Trophoblast cell (in vitro differentiated cells and primary cell): ENCODE measurements at regions not wholly inside any gene's neighbourhood (a gene's known extent, or its start where the extent isn't known, plus 50 kb on each side); places are given as distances from the start of the nearest gene placed in this dataset.
A peak's percentile ranks its signal among the peaks of the same experiment; 100 is the strongest.

Experiments
- DNase-seq, 2 donors: peaks; one replicate each; pipeline ENCODE4 v3.0.0-alpha.2; 2016
- H2AFZ ChIP-seq: 2 replicates; pipeline ENCODE4 v1.6.1; 2013; ENCODE audit warnings: low read length, moderate library complexity, mild to moderate bottlenecking; ENCODE audit not compliant: insufficient read depth, poor library complexity
- H2AK5ac ChIP-seq: 2 replicates; pipeline ENCODE4 v1.6.1; 2013; ENCODE audit warnings: mild to moderate bottlenecking, low read length
- H2BK120ac ChIP-seq: 2 replicates; pipeline ENCODE4 v1.6.1; 2013; ENCODE audit warnings: low read length, mild to moderate bottlenecking, moderate library complexity; ENCODE audit not compliant: insufficient read depth, poor library complexity
- H2BK12ac ChIP-seq: 2 replicates; pipeline ENCODE4 v1.6.1; 2013; ENCODE audit warnings: mild to moderate bottlenecking, low read length, moderate library complexity
- H2BK5ac ChIP-seq: 2 replicates; pipeline ENCODE4 v1.6.1; 2013; ENCODE audit warnings: low read length, low read depth, moderate library complexity, mild to moderate bottlenecking; ENCODE audit not compliant: poor library complexity
- H3K14ac ChIP-seq: 2 replicates; pipeline ENCODE4 v1.6.1; 2013; ENCODE audit warnings: mild to moderate bottlenecking, low read length
- H3K18ac ChIP-seq: 2 replicates; pipeline ENCODE4 v1.6.1; 2013; ENCODE audit warnings: mild to moderate bottlenecking, low read length
- H3K23ac ChIP-seq: 2 replicates; pipeline ENCODE4 v1.6.1; 2013; ENCODE audit warnings: low read length
- H3K27ac ChIP-seq: 2 replicates; pipeline ENCODE4 v1.5.1; 2013; ENCODE audit warnings: low read depth, mild to moderate bottlenecking, inconsistent platforms, low read length, moderate library complexity
- H3K27me3 ChIP-seq: 2 replicates; pipeline ENCODE4 v1.6.1; 2013; ENCODE audit warnings: inconsistent platforms, mild to moderate bottlenecking, low read length, moderate library complexity; ENCODE audit not compliant: insufficient read depth
- H3K36me3 ChIP-seq, 2 experiments: 1 replicate in 1 of 2; 2 replicates in 1 of 2; pipeline ENCODE4 v1.6.1; 2013; ENCODE audit warnings: low read length in 2 of 2, mild to moderate bottlenecking in 2 of 2, moderate library complexity in 1 of 2; ENCODE audit not compliant: insufficient read depth in 2 of 2, control insufficient read depth in 1 of 2
- H3K4ac ChIP-seq: 2 replicates; pipeline ENCODE4 v1.6.1; 2013; ENCODE audit warnings: low read depth, mild to moderate bottlenecking, low read length, moderate library complexity
- H3K4me1 ChIP-seq, 2 experiments: 1 replicate in 1 of 2; 2 replicates in 1 of 2; pipeline ENCODE4 v1.6.1; 2013; ENCODE audit warnings: low read length in 2 of 2, mild to moderate bottlenecking in 2 of 2, moderate library complexity in 1 of 2; ENCODE audit not compliant: insufficient read depth in 2 of 2, control insufficient read depth in 1 of 2
- H3K4me2 ChIP-seq: 2 replicates; pipeline ENCODE4 v1.6.1; 2013; ENCODE audit warnings: inconsistent platforms, mild to moderate bottlenecking, low read length, moderate library complexity
- H3K4me3 ChIP-seq: 2 replicates; pipeline ENCODE4 v1.5.1; 2013; ENCODE audit warnings: mild to moderate bottlenecking, low read depth, low read length, inconsistent platforms
- H3K79me1 ChIP-seq: one replicate; pipeline ENCODE4 v1.6.1; 2013; ENCODE audit warnings: low read length
- H3K79me2 ChIP-seq: 2 replicates; pipeline ENCODE4 v1.6.1; 2013; ENCODE audit warnings: low read length, mild to moderate bottlenecking; ENCODE audit not compliant: control insufficient read depth, insufficient read depth, poor library complexity
- H3K9ac ChIP-seq: 2 replicates; pipeline ENCODE4 v1.6.1; 2013; ENCODE audit warnings: mild to moderate bottlenecking, low read length
- H3K9me3 ChIP-seq: 2 replicates; pipeline ENCODE4 v1.6.1; 2013; ENCODE audit warnings: low read depth, mild to moderate bottlenecking, control low read depth, inconsistent platforms, low read length; ENCODE audit not compliant: insufficient read depth
- H4K12ac ChIP-seq: 2 replicates; pipeline ENCODE4 v1.6.1; 2013; ENCODE audit warnings: low read depth, mild to moderate bottlenecking, low read length, moderate library complexity
- H4K8ac ChIP-seq: 2 replicates; pipeline ENCODE4 v1.6.1; 2013; ENCODE audit warnings: low read depth, mild to moderate bottlenecking, low read length, moderate library complexity
- H4K91ac ChIP-seq: one replicate; pipeline ENCODE4 v1.6.1; 2013; ENCODE audit warnings: low read depth, mild to moderate bottlenecking, low read length, moderate library complexity
- WGBS: extraction: QIAGEN DNeasy Blood & Tissue Kit; methylation state at CpG from one replicate; pipeline ENCODE4 v1.1.7; 2013; ENCODE audit warnings: missing lambda C conversion rate; ENCODE audit not compliant: insufficient read length, insufficient coverage; ENCODE audit errors: extremely low coverage; 5-methylcytosine and 5-hydroxymethylcytosine counted together

GRCh38 chr10:93175490-93175889 is 101.8 kb downstream of the CYP26A1 start:
- WGBS: no CpG with 5 or more reads among the region's 6 CpGs
- peak overlapping the region; percentile 50 for H2BK5ac ChIP-seq

GRCh38 chr10:93177511-93177910 is 103.8 kb downstream of the CYP26A1 start:
- Histone ChIP-seq H3K9ac (no peak overlapping the region), H3K79me1 (peaks cover 43% of the 10 kb centered on the region), H3K4me3 (no peak overlapping the region), H3K27ac (no peak overlapping the region), H3K23ac (no peak overlapping the region), H2BK120ac (peak overlapping the region; percentile 97), H4K8ac (peak overlapping the region; percentile 90), H2AK5ac (peak overlapping the region; percentile 99), H3K14ac (peak overlapping the region; percentile 95), H3K36me3 (peaks cover 0 to 2% of the 10 kb centered on the region in 2 experiments), H4K91ac (peak overlapping the region; percentile 95), H2AFZ (no peak overlapping the region), H2BK5ac (peak overlapping the region; percentile 83), H3K4me2 (no peak overlapping the region), H2BK12ac (peak overlapping the region; percentile 99), H3K18ac (peak overlapping the region; percentile 88), H3K9me3 (no peaks in the 10 kb centered on the region), H4K12ac (no peak overlapping the region), H3K27me3 (no peaks in the 10 kb centered on the region), H3K79me2 (peaks cover 10% of the 10 kb centered on the region), H3K4me1 (peaks cover 27 to 35% of the 10 kb centered on the region in 2 experiments), H3K4ac (peak overlapping the region; percentile 87)
- no peak for DNase-seq

More at GRCh38 chr10:93175490-93175889, 101.8 kb downstream of the CYP26A1 start:
- H2AFZ ChIP-seq: peak overlapping the region; percentile 45
- peak overlapping the region; percentile 69 for H4K8ac ChIP-seq
- no peaks in the 10 kb centered on the region for H3K9me3 ChIP-seq
- H3K18ac ChIP-seq: no peak overlapping the region
- H3K36me3 ChIP-seq: peaks cover 0 to 2% of the 10 kb centered on the region in 2 experiments
- no peak overlapping the region for H3K9ac ChIP-seq
- H3K4me3 ChIP-seq: no peak overlapping the region
- peak overlapping the region; percentile 82 for H2AK5ac ChIP-seq
- peak overlapping the region; percentile 80 for H4K91ac ChIP-seq
- H3K4me2 ChIP-seq: no peak overlapping the region
- peak overlapping the region; percentile 50 for H4K12ac ChIP-seq
- H3K27ac ChIP-seq: no peak overlapping the region
- H3K23ac ChIP-seq: no peak overlapping the region
- H2BK120ac ChIP-seq: peak overlapping the region; percentile 82
- peak overlapping the region; percentile 65 for H3K14ac ChIP-seq
- H3K79me1 ChIP-seq: peaks cover 28% of the 10 kb centered on the region
- H3K4ac ChIP-seq: peak overlapping the region; percentile 37
- peak overlapping the region; percentile 97 for H2BK12ac ChIP-seq
- H3K79me2 ChIP-seq: peaks cover 6% of the 10 kb centered on the region
- no peak for DNase-seq
- no peaks in the 10 kb centered on the region for H3K27me3 ChIP-seq
- H3K4me1 ChIP-seq: peaks cover 17 to 23% of the 10 kb centered on the region in 2 experiments

GRCh38 chr10:93178226-93178625 is 104.5 kb downstream of the CYP26A1 start:
- Histone ChIP-seq H3K9ac (no peak overlapping the region), H3K14ac (no peak overlapping the region), H3K79me2 (peaks cover 12% of the 10 kb centered on the region), H3K27ac (peak overlapping the region; percentile 5), H3K4ac (no peak overlapping the region), H3K36me3 (peaks cover 0 to 2% of the 10 kb centered on the region in 2 experiments), H3K79me1 (peaks cover 47% of the 10 kb centered on the region), H2AFZ (no peak overlapping the region), H3K4me3 (no peak overlapping the region), H2BK5ac (no peak overlapping the region), H2BK12ac (no peak overlapping the region), H3K23ac (no peak overlapping the region), H3K9me3 (no peaks in the 10 kb centered on the region), H3K27me3 (no peaks in the 10 kb centered on the region), H2BK120ac (no peak overlapping the region), H4K12ac (no peak overlapping the region), H3K4me2 (no peak overlapping the region), H3K4me1 (peaks cover 29 to 37% of the 10 kb centered on the region in 2 experiments), H4K91ac (no peak overlapping the region), H2AK5ac (no peak overlapping the region), H3K18ac (no peak overlapping the region), H4K8ac (no peak overlapping the region)
- DNase-seq: no peak

- peak overlapping the region; percentile 100 for H2BK120ac ChIP-seq
- H3K4me1 ChIP-seq: peaks cover 27 to 31% of the 10 kb centered on the region in 2 experiments
- H3K4me3 ChIP-seq: no peak overlapping the region
- peak overlapping the region; percentile 98 for H3K18ac ChIP-seq
- peaks cover 0 to 2% of the 10 kb centered on the region in 2 experiments for H3K36me3 ChIP-seq
- H3K4me2 ChIP-seq: no peak overlapping the region
- peak overlapping the region; percentile 92 for H4K12ac ChIP-seq
- H2BK5ac ChIP-seq: peak overlapping the region; percentile 100
- peak overlapping the region; percentile 99 for H2AK5ac ChIP-seq
- peaks cover 11% of the 10 kb centered on the region for H3K79me2 ChIP-seq
- H3K9me3 ChIP-seq: no peaks in the 10 kb centered on the region
- no peak for DNase-seq
- H3K4ac ChIP-seq: peak overlapping the region; percentile 98
- H3K9ac ChIP-seq: no peak overlapping the region
- no peaks in the 10 kb centered on the region for H3K27me3 ChIP-seq
- peak overlapping the region; percentile 100 for H3K27ac ChIP-seq
- H2BK12ac ChIP-seq: peak overlapping the region; percentile 100
- peak overlapping the region; percentile 100 for H4K91ac ChIP-seq
- peaks cover 44% of the 10 kb centered on the region for H3K79me1 ChIP-seq
- peak overlapping the region; percentile 99 for H3K14ac ChIP-seq
- no CpG with 5 or more reads among the region's 14 CpGs for WGBS
- H3K23ac ChIP-seq: no peak overlapping the region
- peak overlapping the region; percentile 93 for H2AFZ ChIP-seq
- peak overlapping the region; percentile 97 for H4K8ac ChIP-seq
Measured at GRCh38 chr10:93180482-93180931, 106.8 kb downstream of the CYP26A1 start.
